Glomerular visceral epithelial cell (primary cell): ENCODE measurements at regions not wholly inside any gene's neighbourhood (a gene's known extent, or its start where the extent isn't known, plus 50 kb on each side); places are given as distances from the start of the nearest gene placed in this dataset.

Experiments used
- DNase-seq: peaks from one replicate; pipeline ENCODE4 v3.0.0-alpha.2; 2016; ENCODE audit errors: extremely low spot score

DNA sequence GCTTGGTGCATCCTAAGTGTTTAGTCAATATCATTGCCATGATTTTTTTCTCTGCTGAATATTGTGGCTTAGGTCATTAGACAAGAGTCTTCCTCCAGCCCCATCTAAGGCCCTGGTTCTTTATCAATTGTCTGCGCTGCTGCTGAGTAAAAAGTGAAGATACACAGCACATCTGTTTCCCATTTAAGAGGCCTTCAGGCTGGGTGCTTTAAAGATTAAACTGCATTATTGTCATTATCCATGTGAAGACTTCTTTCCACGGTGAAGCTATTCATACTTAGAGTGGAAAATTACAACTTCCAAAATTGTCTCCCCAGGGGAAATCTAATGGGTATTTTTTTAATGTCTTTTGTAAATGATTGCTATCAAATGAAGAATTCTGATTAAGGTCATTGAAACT, 719.8 kb upstream of the LRRC4C start:
- DNase-seq, result no peak

DNA sequence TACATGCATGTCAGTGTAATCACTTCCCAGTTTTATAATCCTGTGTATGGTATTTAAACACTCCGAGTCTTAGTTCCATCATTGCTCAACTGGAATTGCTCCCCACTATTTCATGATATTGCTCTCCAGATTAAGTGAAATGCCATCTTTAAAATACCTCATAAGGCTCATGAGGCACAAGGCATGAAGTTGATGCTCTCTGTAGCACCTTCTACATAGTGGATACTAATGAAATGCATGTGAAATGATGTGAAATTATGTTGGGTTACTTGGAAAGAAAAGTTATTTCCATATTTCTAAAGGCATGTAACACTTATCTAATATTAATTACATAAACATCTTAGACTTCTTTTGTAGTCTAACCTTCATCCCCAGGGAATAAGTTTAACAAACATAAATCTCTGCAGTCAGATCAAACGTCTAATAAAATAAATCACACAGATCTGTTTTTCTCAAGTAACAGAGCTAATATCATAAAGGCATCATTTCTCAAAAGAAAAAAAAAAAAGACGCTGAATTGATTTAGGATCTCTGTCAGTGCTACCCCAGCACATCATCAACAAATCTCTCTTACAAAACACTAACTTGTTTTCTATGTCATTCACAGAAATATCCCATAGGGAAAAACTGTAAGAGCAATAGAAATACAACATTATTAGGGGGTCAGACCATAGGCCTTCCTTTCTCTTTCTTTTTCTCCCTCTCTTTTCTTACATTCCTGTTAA, 736.0 kb upstream of the LRRC4C start:
- DNase-seq, result no peak

DNA sequence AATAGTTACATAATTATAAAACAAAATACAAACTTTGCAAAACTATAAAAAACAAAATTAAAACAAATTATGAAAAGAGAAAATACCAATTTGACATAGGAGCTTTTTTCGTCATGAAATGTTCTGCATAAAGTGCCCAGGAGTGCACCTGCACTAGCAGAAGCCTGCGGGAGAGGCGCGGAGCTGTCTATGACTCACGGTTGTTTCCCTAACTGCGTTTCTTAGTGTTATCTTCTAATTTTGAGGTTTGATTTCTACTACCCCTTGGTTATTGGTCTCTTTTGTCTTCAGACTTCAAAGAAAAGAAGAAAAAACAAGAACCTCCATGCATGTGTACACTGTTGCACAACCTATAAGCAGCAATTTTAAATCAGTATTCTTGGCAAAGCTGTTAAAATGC, 740.9 kb upstream of the LRRC4C start:
- no peak for DNase-seq

DNA sequence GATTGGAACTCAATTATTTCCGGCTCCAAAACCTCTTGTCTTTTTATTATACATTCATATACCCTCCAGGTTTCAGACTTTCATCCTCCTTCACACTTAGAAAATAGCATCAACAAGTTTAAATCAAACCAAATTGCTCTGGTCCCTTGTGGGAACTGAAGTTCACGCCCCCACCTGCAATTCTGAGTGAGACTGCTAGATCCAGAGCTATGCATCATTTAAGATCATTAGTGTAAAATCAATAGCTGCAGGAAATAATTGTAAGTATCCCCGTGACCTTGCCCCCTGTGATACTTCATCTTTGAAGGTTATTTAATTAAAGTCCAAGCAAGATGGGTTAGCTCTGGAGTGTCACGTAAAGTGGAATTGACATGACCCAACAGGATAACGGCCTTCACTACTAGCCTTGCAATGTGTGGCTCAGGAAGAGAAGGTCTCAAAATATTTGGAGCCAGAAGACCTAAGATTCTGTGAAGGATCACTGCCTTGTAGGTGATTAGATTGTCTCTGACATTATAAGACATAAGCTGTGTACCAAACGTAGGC, 742.2 kb upstream of the LRRC4C start:
- DNase-seq, result no peak

DNA sequence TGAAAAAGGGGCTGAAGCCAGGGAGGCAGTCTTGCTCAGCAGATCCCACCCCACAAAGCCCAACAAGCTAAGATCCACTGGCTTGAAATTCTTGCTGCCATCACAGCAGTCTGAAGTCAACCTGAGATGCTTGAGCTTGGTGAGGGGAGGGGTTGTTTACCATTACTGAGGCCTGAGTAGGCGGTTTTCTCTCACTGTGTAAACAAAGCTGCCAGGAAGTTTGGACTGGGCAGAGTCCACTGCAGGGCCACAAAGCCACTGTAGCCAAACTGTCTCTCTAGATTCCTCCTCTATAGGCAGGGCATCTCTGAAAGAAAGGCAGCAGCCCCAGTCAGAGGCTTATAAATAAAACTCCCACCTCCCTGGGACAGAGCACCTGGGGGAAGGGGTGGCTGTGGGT, 746.1 kb upstream of the LRRC4C start:
- no peak for DNase-seq

DNA sequence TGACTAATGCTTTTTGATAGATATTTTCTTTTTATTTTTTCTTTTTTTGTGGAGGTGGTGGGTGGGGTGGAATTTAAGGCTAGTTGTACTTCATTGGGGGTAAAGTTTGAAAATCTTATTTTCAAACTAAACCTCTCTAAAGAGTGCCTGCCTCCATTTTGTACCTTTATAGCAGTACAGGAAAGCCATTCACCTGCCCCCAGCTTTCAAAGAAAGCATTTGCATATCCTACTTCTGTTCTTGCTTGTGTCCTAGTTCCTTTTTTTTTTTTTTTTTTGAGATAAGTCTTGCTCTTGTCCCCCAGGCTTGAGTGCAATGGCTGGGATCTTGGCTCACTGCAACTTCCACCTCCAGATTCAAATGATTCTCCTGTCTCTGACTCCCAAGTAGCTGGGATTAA, 766.2 kb upstream of the LRRC4C start:
- no peak for DNase-seq

DNA sequence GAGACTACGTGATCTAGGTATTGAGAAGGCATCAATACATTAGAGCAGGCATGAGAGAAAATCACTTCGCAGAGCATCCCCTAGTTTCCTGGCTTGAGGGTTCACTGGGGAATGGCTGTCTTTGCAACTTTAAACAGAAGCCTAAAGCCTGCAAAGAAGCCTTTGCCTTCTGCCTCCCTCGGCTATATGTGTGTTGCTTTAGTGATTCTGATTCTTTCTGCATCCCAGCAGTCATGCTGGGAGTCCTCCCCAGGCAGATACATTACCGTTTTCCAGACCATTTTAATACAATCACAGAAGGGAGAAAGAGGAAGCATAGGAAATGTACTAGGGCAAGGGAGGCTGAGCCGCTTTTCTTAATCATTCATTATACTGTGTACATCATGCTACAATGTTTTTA, 773.2 kb upstream of the LRRC4C start:
- no peak for DNase-seq

DNA sequence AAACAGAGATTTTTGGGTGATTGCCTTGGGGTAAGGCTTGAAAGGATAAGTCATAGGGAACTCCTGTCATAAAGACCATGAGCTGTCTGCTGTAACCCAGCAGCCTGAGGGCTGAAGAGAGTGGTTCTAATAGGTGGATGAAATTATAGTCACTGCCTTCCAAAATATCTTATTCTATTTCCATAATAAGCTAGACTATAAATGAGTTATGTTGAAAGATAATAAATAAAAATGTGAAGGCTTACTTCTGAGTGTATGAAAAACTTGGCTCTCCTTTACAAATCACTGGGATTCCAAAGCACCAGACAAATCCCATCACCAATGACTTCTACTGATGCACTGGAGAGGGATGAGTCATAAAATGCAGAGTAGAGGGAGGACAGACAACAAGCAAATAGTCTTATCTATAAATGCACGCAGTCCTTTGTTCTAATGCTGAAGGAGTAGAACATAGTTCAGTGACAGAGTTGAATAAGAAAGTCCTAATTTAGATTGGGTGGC, 775.0 kb upstream of the LRRC4C start:
- DNase-seq, result no peak

DNA sequence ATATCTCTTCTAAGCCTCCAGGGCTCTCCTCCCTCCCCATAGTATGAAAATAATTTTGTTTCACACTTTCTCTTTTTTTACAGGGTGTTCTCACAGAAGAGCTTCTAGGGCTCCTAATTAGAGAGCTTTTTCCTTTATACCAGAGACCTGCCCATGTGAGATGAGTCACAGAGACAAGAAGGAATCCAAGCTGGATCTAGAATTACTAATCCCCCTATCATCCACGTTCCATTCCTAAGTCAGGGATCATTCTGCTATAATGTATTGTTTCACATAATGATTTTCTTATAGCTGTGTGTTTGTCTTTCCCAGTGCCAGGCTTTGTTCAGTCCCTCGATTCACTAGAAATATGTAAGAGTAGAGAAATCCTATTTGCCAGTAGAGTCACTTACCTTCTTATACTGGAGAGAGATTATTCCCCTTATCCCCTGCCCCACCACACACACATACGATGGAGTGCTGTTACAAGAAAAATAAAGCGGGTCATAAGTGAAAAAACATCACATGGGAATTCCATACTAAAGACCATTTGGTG, 778.3 kb upstream of the LRRC4C start:
- DNase-seq, result no peak

DNA sequence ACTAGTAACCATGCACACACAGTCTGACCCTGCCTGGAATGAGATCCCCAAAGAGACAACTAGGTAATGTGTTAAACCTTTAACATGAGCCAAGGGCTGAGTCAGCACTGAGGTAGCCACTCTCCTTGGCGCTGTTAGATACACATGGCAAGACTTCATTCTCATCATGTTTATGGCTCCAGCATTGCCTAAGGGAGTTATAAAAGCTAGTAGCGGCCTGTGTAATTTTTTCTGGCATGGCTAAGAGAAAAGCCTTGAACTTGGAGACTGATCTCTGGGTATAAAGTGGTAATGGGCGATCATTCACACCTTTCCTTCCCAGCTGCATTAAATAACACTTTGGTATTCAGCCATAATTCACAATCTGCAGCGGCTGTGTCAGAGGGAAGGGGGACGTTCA, 779.7 kb upstream of the LRRC4C start:
- no peak for DNase-seq

DNA sequence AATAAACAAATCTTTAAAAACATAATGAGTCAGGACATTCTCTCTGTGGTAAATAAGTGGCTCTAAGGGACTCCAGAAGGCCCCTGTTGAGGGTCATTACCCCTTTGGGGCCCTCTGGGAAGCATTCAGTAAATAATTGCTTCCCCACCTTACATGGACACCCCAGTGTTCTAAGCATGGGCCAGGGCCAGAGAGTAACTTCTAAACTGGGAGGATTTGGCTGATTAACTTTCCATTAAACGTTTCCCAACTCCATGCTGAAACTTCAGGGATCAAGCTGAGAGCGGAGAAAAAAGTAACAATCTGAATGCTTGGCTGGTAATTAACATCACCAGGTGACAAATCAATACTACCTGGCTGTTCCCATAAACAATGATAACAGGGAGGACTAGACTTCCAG, 783.9 kb upstream of the LRRC4C start:
- DNase-seq, result no peak

DNA sequence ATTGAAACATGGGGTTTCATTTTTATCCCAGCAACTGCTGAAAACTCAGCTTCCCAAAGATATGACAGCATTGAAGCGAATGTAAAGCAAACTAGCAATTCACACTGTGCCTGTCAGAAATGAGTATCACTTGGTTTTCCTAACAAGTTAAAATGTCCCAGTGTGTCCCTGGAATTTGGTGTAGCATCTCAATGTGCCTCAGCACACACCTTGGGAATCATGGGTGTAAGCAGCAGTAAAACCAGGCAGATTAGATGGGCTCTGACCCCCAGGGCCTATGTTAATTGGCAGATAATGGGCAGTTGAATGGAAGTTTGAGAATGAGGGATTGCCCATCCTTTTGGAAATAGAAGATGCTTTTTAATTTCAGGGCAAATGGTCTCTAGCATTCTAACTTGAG, 784.9 kb upstream of the LRRC4C start:
- no peak for DNase-seq

DNA sequence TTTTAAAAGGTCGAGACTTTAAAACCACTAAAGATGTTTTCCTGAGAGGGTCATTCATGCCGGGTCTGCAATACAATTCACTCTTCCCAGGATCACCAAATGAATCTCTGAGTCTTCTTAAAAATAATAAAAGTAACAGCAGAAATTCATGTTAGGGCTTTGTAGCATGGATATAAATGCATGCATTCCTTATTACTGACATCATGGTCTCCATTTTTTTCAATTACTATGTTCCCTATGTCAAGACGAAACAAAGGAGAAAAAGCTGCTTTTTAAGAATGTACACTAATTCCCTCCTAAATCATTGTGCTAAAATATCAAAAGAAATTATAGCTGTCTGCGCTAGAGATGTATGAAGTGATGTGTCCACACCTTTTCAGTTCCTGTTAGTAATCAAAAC, 789.9 kb upstream of the LRRC4C start:
- DNase-seq, result no peak

DNA sequence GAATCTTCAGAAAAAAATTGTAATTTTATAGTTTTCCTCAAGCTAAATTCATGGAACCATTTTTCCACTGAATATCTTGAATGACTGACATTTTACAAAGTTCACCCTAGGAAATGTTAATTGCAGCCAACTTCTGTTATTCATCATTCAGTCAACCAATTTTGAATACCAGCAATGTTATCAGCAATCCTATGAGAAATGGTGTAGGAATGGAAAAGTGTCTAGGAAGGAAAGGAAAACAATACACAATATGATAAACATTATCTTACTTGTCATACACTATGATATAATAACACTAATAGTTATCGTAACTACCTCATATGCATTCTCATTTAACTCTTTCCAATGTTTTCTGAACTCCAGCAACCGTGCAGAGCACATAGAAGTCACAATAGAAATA, 790.5 kb upstream of the LRRC4C start:
- DNase-seq, result no peak

DNA sequence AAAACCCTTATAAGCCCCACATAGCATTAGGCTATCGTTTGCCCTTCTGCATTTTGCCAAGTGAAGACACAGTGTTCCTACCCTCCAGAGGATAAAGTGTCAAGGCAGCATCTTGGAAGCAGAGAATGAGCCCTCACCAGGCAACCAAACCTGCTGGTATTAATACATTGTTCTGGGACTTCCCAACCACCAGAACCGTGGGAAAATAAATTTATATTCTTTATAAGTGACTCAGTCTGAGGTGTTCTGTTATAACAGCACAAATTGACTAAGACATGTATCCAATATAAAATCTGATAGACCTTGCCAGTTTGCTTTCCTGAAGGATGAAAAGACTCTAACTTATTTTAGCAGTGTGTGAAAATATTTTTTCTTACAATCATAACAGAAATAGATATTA, 792.5 kb upstream of the LRRC4C start:
- no peak for DNase-seq

DNA sequence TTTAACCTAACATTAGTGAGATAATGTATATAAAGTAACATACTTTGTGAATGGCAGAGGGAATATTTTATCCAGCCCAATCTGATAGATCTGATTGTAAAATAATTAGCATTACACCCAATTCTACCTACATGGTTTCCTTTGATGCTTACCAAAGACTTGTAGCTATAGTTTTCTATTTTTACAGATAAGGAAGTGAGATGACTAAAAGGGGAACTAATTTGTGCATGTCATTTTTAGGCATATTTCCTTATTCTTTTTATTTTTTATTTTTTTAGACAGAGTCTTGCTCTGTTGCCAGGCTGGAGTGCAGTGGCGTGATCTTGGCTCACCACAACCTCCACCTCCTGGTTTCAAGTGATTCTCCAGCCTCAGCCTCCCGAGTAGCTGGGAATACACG, 793.7 kb upstream of the LRRC4C start:
- DNase-seq, result no peak

DNA sequence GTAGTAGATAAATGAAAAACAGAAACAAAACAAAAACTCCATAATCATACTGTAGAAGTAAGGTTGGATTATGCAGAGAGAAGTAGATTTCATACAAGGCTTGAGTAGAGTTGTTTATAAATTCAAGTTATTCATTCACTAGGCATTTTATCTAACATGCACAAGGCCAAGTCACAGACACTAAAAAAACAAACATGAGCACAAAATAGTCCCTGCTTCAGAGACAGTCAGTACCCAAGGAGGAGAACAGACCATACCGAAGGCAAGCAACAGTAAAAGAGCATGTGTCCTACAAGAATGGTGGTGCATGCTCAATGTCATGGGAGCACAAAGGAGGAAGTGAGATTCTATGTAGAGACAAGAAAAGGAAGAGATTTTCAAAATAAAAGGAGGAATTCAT, 796.5 kb upstream of the LRRC4C start:
- DNase-seq, result no peak

DNA sequence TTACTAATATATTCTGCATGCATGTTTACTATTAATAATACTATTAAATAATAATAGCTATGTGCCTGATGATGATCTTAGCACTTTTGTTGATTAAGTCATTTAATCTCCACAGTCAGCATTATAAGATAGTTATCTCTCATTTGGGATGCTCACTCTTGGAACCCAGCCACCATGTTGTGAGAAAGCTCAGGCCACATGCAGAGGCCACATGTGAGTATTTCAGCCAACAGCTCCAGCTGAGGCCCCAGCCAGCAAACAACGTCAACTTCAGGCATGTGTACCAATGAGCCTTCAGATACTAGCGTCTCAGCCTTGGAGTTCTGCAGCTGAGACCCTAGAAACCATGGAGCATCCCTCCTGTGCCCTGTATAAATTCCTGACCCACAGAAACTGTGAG, 798.1 kb upstream of the LRRC4C start:
- DNase-seq, result no peak

DNA sequence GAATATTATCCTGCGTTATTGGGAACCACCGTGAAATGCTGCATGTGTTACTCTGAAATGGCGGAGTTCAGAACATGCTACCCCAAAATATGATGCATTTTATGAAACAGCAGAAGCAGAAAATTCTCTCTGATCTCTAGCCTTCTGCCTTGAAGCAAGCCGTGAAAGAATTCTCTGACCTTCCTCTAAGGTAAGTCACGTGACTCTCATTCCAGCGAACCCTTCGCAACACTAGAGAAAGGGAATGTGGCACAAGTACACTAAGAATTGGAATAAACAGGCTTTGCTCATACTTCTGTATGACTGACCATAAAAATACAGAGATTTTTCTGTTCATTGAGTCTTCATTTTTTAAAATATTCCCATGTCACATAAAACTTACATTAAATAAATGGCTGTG, 805.6 kb upstream of the LRRC4C start:
- DNase-seq, result no peak

DNA sequence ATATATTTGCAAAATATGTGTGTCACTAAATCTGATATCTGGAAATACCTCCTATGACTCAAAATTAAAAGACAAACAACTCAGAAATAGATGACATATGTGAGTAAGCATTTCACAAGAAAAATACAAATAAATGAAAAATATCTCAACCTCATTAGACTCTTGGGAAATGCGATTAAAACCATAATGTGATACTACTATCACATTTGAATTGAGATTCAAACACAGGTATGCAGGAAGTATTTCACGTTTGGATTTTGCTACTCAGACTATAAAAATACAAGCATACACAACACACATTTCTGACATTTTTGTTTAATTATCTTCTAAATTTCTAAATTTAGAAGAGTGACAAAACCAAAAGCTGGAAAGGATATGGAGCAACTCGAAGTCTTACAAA, 811.9 kb upstream of the LRRC4C start:
- DNase-seq, result no peak

DNA sequence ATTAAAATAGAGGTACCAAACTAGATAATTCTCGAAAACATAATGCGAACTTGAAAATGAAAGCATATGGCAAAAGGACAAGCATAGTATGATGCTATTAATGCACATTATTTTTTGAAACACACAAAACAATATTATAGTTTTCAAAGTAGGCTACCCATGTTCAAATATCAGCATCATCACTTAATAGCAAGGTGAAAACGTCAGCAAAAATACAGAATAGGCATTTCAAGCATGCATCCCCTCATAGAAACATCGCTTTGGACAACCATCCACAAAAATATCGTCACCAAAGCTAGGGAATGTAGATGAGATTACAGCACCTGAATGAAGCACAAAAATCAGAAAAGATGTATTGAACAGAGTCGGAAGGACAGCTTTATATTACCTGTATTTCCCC, 814.5 kb upstream of the LRRC4C start:
- no peak for DNase-seq

DNA sequence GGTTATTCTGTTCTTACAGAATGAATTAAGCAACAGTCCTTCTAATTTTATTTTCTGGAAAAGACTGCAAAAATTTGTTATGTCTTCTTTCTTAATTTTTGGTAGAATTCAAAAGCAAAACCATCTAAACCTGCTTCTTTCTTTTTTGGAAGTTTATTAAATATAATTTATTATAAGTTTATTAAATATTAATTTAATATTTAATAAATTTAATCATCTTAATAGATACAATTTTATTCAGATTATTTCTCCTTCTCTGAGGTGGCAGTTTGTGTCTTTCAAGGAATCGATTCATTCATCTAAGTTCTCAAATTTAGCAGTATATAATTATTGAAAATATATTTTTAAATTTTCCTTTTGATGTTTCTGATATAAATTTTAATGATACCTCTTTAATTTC, 837.5 kb upstream of the LRRC4C start:
- no peak for DNase-seq

DNA sequence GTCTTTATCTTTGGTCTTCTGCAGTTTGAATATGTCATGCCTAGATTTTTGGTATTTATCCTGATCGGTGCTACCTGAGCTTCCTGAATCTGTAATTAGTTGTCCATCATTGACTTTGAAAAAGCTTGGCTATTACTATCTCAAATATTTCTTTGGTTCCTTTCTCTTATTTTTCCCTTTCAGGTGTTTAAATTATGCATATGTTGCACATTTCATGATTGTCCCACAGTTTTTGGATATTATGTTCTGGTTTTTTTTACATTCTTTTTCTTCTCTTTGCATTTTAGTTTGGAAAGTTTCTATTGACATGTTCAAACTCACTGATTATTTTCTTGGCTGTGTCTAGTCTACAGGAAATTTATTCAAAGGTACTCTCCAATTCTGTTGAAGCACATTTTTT, 840.3 kb upstream of the LRRC4C start:
- no peak for DNase-seq

DNA sequence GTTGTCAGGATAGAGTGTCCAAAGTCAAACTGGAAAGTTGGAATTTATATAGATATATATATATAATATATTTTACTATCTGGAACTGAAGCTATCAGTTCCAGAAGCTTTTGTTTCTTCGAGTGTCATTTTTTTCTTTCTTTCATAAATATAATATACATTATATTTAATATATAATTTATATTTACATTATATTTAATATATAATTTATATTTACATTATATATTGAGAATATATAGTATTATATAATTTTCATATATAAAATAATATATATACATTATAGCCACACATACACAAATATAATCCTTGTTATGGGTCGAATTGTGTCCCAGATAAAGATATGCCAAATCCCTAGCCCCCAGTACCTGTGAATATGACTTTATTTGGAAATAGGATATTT, 842.3 kb upstream of the LRRC4C start:
- DNase-seq, result no peak
